Osteoblast (primary cell): ENCODE measurements at regions not wholly inside any gene's neighbourhood (a gene's known extent, or its start where the extent isn't known, plus 50 kb on each side); places are given as distances from the start of the nearest gene placed in this dataset.
"Not testable (repeated sequence)": the region's sequence is repeated elsewhere in the genome, so short reads cannot be mapped to it uniquely, and the experiment has no call there.

Experiments
- DNase-seq: peaks from one replicate; pipeline ENCODE4 v3.0.0; 2011; ENCODE audit warnings: low spot score, mixed read lengths; ENCODE audit not compliant: insufficient read length; ENCODE audit errors: missing footprints
- H2AFZ ChIP-seq: 2 replicates; pipeline ENCODE4 v1.6.0; 2011; ENCODE audit warnings: mild to moderate bottlenecking, low read length
- H3K27ac ChIP-seq: 2 replicates; pipeline ENCODE4 v1.5.1; 2011; ENCODE audit warnings: mild to moderate bottlenecking, low read depth, low read length, moderate library complexity
- H3K27me3 ChIP-seq: 2 replicates; pipeline ENCODE4 v1.6.0; 2012; ENCODE audit warnings: mild to moderate bottlenecking, control low read depth, inconsistent platforms, low read length, moderate library complexity; ENCODE audit not compliant: insufficient read depth
- H3K36me3 ChIP-seq: 2 replicates; pipeline ENCODE4 v1.5.1; 2011; ENCODE audit warnings: mild to moderate bottlenecking, low read length, control low read depth, moderate library complexity; ENCODE audit not compliant: insufficient read depth
- H3K4me1 ChIP-seq: 2 replicates; pipeline ENCODE4 v1.5.1; 2011; ENCODE audit warnings: mild to moderate bottlenecking, low read length, control low read depth, moderate library complexity; ENCODE audit not compliant: insufficient read depth
- H3K4me2 ChIP-seq: 2 replicates; pipeline ENCODE4 v1.6.0; 2011; ENCODE audit warnings: mild to moderate bottlenecking, low read length; ENCODE audit not compliant: insufficient read depth
- H3K4me3 ChIP-seq: fragments of 200-600 bp; sonication (generic); 3 replicates; pipeline ENCODE4 v1.5.1; 2012; ENCODE audit warnings: mild to moderate bottlenecking, low read length, inconsistent platforms; ENCODE audit not compliant: insufficient read depth
- H3K79me2 ChIP-seq: 2 replicates; pipeline ENCODE4 v1.6.0; 2012; ENCODE audit warnings: mild to moderate bottlenecking, low read length, control low read depth, inconsistent platforms; ENCODE audit not compliant: insufficient read depth
- H3K9me3 ChIP-seq: 2 replicates; pipeline ENCODE4 v1.5.1; 2011; ENCODE audit warnings: low read depth, low read length, control low read depth
- H4K20me1 ChIP-seq: 2 replicates; pipeline ENCODE4 v1.6.0; 2012; ENCODE audit warnings: mild to moderate bottlenecking, low read length, control low read depth; ENCODE audit not compliant: insufficient read depth
- TF ChIP-seq, protein P1 (sequence below): IDR thresholded peaks from 2 replicates; pipeline ENCODE4 v1.5.1; 2011; ENCODE audit warnings: mild to moderate bottlenecking, low read depth, low read length, moderate library complexity; ENCODE audit errors: extremely low read depth

DNA sequence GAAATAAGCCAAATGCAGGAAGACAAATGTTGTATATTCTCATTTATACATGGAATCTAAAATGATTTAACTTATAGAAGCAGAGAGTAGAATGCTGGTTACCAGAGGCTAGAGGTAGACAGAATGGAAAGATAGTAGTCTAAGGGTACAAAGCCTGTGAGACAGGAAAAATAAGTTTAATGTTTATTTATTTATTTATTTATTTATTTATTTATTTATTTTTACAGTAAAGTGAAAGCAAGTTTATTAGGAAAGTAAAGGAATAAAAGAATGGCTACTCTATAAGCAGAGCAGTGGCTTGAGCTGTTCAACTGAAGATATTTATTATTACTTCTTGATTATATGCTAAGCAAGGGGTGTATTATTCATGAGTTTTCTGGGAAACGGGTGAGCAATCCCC, 203.2 kb downstream of the LAS1L start:
- Histone ChIP-seq H3K79me2 (no peaks in the 10 kb centered on the region), H3K27ac (no peak overlapping the region), H3K9me3 (no peaks in the 10 kb centered on the region), H3K4me3 (no peak overlapping the region), H3K4me2 (no peak overlapping the region), H2AFZ (no peak overlapping the region), H3K27me3 (no peaks in the 10 kb centered on the region), H3K36me3 (no peaks in the 10 kb centered on the region), H4K20me1 (no peaks in the 10 kb centered on the region), H3K4me1 (no peaks in the 10 kb centered on the region)
- TF ChIP-seq, protein P1, sequence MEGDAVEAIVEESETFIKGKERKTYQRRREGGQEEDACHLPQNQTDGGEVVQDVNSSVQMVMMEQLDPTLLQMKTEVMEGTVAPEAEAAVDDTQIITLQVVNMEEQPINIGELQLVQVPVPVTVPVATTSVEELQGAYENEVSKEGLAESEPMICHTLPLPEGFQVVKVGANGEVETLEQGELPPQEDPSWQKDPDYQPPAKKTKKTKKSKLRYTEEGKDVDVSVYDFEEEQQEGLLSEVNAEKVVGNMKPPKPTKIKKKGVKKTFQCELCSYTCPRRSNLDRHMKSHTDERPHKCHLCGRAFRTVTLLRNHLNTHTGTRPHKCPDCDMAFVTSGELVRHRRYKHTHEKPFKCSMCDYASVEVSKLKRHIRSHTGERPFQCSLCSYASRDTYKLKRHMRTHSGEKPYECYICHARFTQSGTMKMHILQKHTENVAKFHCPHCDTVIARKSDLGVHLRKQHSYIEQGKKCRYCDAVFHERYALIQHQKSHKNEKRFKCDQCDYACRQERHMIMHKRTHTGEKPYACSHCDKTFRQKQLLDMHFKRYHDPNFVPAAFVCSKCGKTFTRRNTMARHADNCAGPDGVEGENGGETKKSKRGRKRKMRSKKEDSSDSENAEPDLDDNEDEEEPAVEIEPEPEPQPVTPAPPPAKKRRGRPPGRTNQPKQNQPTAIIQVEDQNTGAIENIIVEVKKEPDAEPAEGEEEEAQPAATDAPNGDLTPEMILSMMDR, result no peak
- DNase-seq, result no peak

DNA sequence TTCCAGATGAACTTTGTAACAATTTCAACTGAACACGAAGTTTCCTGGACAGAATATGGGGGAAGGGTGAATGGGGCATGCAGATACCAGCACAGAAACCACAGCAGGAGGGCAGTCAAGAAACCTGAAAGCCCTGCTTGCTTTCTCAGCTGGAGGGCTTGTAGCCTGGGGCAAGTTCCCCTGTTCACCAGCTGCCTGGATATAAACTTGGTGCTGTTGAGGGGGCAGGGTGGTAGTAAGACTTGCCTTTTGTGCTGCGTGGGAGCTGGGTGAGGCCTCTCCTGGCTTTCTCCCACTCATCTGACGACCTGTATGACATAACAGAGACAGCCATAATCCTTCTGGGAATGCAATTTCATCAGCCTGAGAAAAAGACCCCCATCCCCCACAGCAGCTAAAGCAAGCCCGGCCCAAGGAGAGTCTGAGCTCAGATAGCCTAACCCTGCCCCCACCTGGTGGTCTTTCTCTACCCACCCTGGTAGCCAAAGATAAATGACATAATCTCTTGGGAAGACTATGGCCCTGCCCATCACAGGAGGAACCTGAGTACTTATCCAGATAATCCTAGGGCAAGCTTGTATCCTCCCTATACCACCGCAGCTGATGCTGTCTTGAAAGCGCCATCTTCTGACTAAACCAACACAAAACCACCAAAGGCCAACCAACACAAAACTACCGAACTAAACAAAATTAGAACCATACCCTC, 234.3 kb downstream of the LAS1L start:
- TF ChIP-seq, protein P1, result no peak
- no peak for DNase-seq
- H3K27me3 ChIP-seq, result no peaks in the 10 kb centered on the region
- no peaks in the 10 kb centered on the region for H3K79me2 ChIP-seq
- H2AFZ ChIP-seq, result no peak overlapping the region
- no peak overlapping the region for H3K27ac ChIP-seq
- H3K4me2 ChIP-seq, result no peak overlapping the region
- H3K9me3 ChIP-seq, result no peaks in the 10 kb centered on the region
- no peak overlapping the region for H3K4me3 ChIP-seq
- no peaks in the 10 kb centered on the region for H4K20me1 ChIP-seq
- no peaks in the 10 kb centered on the region for H3K36me3 ChIP-seq
- no peaks in the 10 kb centered on the region for H3K4me1 ChIP-seq

DNA sequence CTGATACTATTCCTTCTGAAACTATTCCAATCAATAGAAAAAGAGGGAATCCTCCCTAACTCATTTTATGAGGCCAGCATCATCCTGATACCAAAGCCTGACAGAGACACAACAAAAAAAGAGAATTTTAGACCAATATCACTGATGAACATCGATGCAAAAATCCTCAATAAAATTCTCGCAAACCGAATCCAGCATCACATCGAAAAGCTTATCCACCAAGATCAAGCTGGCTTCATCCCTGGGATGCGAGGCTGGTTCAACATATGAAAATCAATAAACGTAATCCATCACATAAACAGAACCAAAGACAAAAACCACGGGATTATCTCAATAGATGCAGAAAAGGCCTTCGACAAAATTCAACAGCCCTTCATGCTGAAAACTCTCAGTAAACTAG, 251.7 kb downstream of the LAS1L start:
- H4K20me1 ChIP-seq, H3K79me2 ChIP-seq, H3K4me2 ChIP-seq, H3K36me3 ChIP-seq, H3K4me3 ChIP-seq, DNase-seq, H3K9me3 ChIP-seq, H3K27ac ChIP-seq, H3K27me3 ChIP-seq, H3K4me1 ChIP-seq, H2AFZ ChIP-seq: not testable (repeated sequence)

DNA sequence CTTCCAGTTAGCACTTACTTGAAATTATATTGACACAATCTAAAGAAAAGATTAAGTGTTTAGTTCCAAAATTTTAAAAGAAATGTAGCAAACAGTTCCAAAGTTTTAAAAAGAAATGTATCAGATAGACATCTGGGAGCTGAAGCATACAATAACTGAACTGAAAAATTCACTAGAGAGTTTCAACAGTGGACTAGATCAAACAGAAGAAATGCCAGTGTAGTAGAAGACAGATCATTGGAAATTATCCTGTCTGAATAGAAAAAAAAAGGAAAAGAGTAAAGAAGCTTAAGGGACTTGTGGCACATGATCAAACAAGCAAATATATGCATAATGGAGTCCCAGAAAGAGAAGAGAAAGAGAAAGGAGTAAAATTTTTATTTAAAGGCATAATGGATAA, 261.4 kb downstream of the LAS1L start:
- Histone ChIP-seq H3K9me3 (peaks cover 11% of the 10 kb centered on the region), H3K79me2 (no peaks in the 10 kb centered on the region), H3K4me1 (no peaks in the 10 kb centered on the region), H3K4me3 (no peak overlapping the region), H3K4me2 (no peak overlapping the region), H4K20me1 (no peaks in the 10 kb centered on the region), H3K27ac (no peak overlapping the region), H2AFZ (no peak overlapping the region), H3K27me3 (no peaks in the 10 kb centered on the region), H3K36me3 (no peaks in the 10 kb centered on the region)
- DNase-seq, result no peak
- TF ChIP-seq, protein P1, result no peak
